Type B pancreatic cell (in vitro differentiated cells): ENCODE measurements at regions not wholly inside any gene's neighbourhood (a gene's known extent, or its start where the extent isn't known, plus 50 kb on each side); places are given as distances from the start of the nearest gene placed in this dataset.

ENCODE experiments used
- DNase-seq: peaks from one replicate; pipeline ENCODE4 v3.0.0; 2021; ENCODE audit warnings: mixed read lengths; ENCODE audit not compliant: unreplicated experiment; ENCODE audit errors: extremely low spot score
- H3K27ac Mint-ChIP-seq: 2 replicates; pipeline ENCODE4 v1.8.0; 2021; ENCODE audit warnings: mild to moderate bottlenecking, mixed read lengths
- H3K27me3 Mint-ChIP-seq: 2 replicates; pipeline ENCODE4 v1.8.0; 2021; ENCODE audit warnings: mixed read lengths
- H3K36me3 Mint-ChIP-seq: 2 replicates; pipeline ENCODE4 v1.8.0; 2021; ENCODE audit warnings: mixed read lengths
- H3K4me1 Mint-ChIP-seq: one replicate; pipeline ENCODE4 v1.8.0; 2021; ENCODE audit warnings: mixed read lengths; ENCODE audit not compliant: unreplicated experiment
- H3K4me3 Mint-ChIP-seq: 2 replicates; pipeline ENCODE4 v1.8.0; 2021; ENCODE audit warnings: mild to moderate bottlenecking, mixed read lengths
- H3K9me3 Mint-ChIP-seq: 2 replicates; pipeline ENCODE4 v1.8.0; 2021; ENCODE audit warnings: mixed read lengths
- TF ChIP-seq, protein P1 (sequence below): fragments of 200-600 bp; sonication (generic); conservative IDR thresholded peaks from 2 replicates; pipeline ENCODE4 v1.5.0; 2021; ENCODE audit warnings: antibody characterized with exemption, mild to moderate bottlenecking

DNA sequence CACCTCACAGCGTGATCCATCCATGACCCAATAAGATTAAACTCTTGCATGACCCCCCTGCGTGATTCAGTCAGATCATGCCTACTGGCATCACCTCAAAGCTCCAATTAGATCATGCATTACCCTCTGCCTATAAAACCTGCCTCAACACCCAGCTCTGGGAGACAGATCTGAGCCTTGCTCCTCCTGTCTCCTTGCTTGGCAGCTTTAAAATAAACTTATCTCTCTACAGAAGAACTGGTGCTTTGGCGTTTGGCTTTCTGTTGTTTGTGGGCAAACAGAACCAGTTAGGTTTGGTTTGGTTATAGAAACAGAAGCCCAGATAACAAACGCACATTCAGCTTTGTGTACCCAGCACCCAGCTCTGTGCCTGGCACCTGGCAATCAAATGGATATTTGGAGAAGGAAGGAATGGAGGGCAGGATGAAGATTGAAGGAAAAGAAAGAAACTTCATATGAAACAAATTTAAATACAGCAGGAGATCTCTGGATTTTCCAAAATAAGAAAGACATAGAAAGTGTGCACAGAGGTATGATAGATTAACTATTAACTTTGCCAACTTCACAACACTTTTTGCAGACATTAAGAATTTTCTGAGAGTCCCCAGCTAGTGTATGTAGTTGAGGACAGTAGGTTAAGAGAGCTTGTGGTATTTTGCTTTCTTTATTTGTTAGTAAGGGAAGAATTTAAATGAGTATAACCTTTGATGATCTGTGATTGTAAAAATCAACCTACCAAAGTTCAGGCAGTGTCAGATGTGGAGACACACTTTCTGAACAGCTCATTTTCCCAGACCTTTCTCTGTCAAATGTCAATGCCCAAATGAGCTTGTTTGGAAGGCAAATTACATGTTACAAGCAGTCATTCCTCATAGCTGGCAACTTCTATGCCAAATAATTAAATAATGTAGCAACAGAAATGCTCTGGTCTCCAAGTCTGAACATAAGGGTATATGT is 102.1 kb upstream of the ASTN2 start:
- Mint-ChIP-seq H3K4me1 (no peaks in the 10 kb centered on the region), H3K27me3 (peaks cover 4% of the 10 kb centered on the region), H3K4me3 (no peak overlapping the region), H3K27ac (no peak overlapping the region), H3K36me3 (no peaks in the 10 kb centered on the region), H3K9me3 (peaks cover 6% of the 10 kb centered on the region)
- TF ChIP-seq, protein P1, sequence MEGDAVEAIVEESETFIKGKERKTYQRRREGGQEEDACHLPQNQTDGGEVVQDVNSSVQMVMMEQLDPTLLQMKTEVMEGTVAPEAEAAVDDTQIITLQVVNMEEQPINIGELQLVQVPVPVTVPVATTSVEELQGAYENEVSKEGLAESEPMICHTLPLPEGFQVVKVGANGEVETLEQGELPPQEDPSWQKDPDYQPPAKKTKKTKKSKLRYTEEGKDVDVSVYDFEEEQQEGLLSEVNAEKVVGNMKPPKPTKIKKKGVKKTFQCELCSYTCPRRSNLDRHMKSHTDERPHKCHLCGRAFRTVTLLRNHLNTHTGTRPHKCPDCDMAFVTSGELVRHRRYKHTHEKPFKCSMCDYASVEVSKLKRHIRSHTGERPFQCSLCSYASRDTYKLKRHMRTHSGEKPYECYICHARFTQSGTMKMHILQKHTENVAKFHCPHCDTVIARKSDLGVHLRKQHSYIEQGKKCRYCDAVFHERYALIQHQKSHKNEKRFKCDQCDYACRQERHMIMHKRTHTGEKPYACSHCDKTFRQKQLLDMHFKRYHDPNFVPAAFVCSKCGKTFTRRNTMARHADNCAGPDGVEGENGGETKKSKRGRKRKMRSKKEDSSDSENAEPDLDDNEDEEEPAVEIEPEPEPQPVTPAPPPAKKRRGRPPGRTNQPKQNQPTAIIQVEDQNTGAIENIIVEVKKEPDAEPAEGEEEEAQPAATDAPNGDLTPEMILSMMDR = no peak
- DNase-seq = no peak

DNA sequence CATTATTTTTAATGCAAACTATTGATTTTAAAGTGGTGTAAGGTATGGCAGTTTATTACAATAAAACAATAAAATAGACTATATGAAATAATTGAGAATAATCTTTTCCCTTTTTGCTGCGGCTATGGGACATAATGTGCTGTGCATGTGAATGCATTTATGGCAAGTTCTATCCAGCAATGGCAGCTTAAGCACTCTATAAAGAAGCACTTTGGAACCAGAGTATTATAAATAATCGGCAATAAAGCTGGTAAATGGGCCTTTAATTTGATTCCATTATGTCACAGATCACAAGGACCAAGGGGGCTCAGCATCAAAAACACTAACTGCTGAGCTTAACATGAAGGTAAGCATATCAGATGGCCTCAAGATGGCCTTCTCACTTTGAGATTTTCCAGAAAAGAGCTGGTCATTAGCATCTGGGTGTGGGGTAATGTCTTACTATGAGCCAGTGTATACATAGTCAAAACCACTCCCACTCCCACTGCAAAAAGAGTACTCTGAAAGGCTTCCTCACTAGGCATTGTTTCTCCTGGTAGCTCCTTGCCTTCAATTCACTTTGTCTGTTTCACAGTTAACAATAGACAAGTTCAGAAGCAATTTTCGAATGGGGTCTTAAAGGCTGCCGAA is 97.1 kb upstream of the ASTN2 start:
- TF ChIP-seq, protein P1 = no peak
- H3K36me3 Mint-ChIP-seq = no peaks in the 10 kb centered on the region
- peaks cover 6% of the 10 kb centered on the region for H3K9me3 Mint-ChIP-seq
- no peak overlapping the region for H3K4me3 Mint-ChIP-seq
- H3K4me1 Mint-ChIP-seq = no peaks in the 10 kb centered on the region
- no peak for DNase-seq
- no peak overlapping the region for H3K27ac Mint-ChIP-seq
- peaks cover 10% of the 10 kb centered on the region for H3K27me3 Mint-ChIP-seq

DNA sequence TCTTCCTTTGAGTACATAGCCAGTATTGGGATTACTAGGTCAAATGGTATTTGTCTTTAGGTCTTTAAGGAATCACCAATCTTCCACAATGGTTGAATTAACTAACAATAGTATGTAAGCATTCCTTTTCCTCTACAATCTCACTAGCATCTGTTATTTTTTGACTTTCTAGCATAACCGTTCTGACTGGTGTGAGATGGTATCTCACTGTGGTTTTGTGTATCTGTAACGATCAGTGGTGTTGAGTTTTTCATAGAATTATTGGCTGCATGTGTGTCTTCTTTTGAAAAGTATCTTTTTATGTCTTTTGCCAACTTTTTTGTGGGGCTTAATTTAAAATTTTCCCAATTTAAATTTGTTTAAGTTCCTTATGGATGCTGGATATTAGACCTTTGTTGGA is 81.5 kb upstream of the ASTN2 start:
- Mint-ChIP-seq H3K4me3 (no peak overlapping the region), H3K36me3 (no peaks in the 10 kb centered on the region), H3K27ac (no peak overlapping the region), H3K9me3 (no peaks in the 10 kb centered on the region), H3K4me1 (no peaks in the 10 kb centered on the region), H3K27me3 (no peaks in the 10 kb centered on the region)
- TF ChIP-seq, protein P1 = no peak
- DNase-seq = no peak

DNA sequence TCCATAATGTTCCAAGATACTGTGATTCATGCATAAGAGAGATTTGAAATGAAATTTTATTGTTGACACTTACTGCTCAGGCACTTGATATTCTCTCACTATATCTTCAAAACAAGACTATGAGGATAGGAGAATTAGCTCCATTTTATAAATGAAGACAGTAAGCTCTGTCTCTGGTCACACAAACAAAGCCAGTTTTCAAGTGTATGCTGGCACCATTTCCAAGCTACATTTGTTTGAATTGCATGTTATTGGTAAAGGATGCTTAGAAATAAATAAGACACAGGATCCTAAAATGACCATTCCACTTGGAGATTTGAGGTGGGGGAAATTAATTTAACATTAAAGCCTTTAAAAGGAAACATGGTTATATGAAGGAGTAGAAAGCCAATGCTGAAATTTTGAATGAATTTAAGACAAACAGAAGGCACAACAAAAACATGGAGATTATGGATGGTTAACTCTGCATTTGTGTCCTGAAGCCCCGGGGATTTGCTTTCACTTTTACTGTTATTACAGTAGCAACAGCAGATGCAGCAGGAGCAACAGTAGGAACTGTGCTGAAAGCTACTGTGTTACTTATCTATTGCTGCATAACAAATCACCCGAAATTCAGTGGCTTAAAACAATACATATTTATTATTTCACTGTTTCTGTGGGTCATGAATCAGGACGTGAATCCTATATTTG is 79.7 kb upstream of the ASTN2 start:
- no peaks in the 10 kb centered on the region for H3K9me3 Mint-ChIP-seq
- TF ChIP-seq, protein P1 = no peak
- DNase-seq = no peak
- H3K4me1 Mint-ChIP-seq = no peaks in the 10 kb centered on the region
- no peaks in the 10 kb centered on the region for H3K36me3 Mint-ChIP-seq
- H3K4me3 Mint-ChIP-seq = no peak overlapping the region
- H3K27ac Mint-ChIP-seq = no peak overlapping the region
- H3K27me3 Mint-ChIP-seq = peaks cover 5% of the 10 kb centered on the region

DNA sequence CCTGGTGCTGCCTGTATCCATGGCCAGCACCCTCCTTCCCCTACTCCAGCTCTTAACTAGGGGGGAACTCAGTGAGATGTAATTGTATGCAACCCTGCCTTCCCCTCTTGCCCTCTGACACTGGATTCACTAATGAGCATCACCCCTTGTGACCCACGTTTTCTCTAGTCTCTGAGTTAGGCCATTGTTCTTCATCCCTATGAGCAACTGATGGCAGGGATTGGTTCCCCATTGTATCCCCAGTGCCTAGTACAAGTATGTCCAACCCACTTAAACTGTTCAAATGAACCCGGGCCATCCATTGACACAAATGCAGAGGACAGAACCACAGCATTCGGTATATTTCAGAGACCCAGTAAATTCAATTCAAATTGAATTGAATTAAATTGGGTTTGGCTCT is 77.6 kb upstream of the ASTN2 start:
- Mint-ChIP-seq H3K4me3 (no peak overlapping the region), H3K4me1 (peaks cover 14% of the 10 kb centered on the region), H3K27ac (no peak overlapping the region), H3K9me3 (no peaks in the 10 kb centered on the region), H3K27me3 (peaks cover 8% of the 10 kb centered on the region), H3K36me3 (no peaks in the 10 kb centered on the region)
- TF ChIP-seq, protein P1 = no peak
- DNase-seq = no peak
